Hematopoietic multipotent progenitor cell treated with erythropoietin and hydrocortisone succinate and interleukin-3 and kit ligand, for 15 days (in vitro differentiated cells): ENCODE measurements at regions not wholly inside any gene's neighbourhood (a gene's known extent, or its start where the extent isn't known, plus 50 kb on each side); places are given as distances from the start of the nearest gene placed in this dataset.
"Not testable (repeated sequence)": the region's sequence is repeated elsewhere in the genome, so short reads cannot be mapped to it uniquely, and the experiment has no call there.

Experiments used
- DNase-seq: peaks from one replicate; pipeline ENCODE4 v3.0.0-alpha.2; 2015; ENCODE audit warnings: low spot score

GRCh38 chr6:49097664-49098063 lies 365.4 kb downstream of the MMUT start:
- DNase-seq, result not testable (repeated sequence)

- no peak for DNase-seq
Measured at GRCh38 chr6:49097116-49097515, 365.9 kb downstream of the MMUT start.

DNA sequence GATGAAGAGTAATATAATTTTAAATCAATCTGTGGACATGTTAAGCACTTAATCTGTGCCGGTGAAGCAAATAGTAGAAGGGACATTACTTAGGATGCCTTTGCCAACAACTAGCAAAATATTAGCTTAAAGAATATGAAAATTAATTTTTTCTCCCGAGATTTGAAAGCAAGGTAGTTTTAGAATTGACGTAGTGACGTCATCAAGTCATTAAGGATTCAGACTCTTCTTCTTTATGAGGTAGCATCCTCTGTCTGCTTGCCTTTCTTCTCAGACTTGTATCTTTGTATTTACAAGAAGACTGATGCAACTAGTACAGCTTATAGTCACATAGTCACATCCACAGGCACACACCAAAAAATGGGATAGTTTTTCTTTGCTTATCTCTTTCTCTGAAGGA lies 374.4 kb downstream of the MMUT start:
- DNase-seq, result no peak

DNA sequence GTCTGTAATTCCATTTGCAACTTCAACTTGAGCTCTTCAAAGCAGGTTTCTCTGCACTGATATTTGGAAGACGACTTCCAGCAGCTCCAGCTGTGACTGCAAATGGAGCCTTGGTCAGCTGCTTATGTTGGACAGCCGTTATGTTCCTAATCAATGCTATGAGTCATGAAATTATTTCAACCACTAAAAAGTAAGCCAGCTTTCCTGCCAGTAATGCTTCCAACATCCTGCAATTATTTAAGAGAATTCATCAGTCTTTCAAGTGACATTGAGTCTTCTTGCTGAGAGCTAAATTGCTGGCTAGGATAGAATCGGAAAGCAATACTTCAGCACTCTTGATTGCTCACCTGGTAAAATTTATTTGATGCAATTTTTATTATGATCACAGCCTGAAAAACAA lies 375.7 kb downstream of the MMUT start:
- DNase-seq, result no peak

- DNase-seq, result no peak
Measured at GRCh38 chr6:49082611-49083010, 380.4 kb downstream of the MMUT start.

- DNase-seq, result no peak
Measured at GRCh38 chr6:49072885-49073620, 390.0 kb downstream of the MMUT start.

DNA sequence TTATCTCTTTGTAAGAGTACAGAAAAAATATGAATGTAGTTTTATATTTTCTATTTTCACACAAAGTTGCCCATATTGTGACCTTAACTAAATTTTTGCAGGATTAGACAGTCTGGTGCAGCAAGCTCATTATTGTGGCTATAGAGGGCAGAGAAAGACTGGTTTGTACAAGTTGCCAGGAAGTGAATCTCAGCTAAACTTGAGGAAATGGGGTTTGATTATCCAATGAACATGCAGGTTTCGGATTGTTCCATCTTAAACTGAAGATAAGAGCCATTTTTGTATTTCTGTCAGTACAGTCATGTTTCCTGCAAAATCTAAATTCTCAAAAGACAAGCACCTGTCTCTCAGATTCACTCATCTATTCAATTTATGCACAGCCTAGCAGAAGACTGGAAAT lies 390.9 kb downstream of the MMUT start:
- DNase-seq, result no peak

DNA sequence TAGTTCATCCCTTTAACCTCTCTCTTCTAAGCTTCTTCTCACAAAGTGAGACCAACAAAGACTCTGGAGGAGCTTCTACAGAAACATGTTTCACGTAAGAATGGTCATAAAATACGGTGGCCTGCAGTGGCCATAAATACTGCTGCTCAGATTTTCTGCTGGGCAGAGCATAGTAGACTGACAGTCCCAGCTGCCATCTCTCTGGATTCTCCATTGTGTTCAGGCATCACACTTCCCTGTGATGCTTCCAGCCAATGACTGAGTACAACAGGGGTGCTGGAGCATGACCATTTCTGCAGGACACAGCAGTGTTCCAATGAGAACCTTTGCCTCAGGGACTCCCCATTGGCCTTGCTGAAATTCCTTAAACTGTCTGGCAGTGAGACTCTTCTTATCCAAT lies 392.6 kb downstream of the MMUT start:
- DNase-seq, result no peak

GRCh38 chr6:49054311-49054710 lies 408.7 kb downstream of the MMUT start:
- DNase-seq, result no peak

- no peak for DNase-seq
Measured at GRCh38 chr6:49052901-49053300, 410.2 kb downstream of the MMUT start.

DNA sequence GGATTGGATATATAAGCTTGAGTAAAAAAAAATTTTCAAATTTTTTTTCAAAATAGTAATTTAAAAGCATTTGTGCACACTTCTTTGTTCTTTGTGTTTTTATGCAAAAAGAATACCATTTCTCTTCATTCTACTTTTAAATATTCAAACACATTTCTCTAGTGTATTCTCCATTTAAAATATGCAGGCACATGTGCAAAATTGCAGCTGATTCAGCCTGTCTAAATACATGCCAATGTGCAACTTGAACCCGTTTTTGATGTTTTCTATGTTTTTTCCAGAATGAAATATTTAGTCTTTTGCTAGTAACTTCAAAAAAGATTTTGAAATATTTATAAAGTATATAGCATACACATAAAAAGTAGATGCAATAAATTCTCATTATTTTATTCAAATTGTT lies 411.8 kb downstream of the MMUT start:
- DNase-seq, result no peak

DNA sequence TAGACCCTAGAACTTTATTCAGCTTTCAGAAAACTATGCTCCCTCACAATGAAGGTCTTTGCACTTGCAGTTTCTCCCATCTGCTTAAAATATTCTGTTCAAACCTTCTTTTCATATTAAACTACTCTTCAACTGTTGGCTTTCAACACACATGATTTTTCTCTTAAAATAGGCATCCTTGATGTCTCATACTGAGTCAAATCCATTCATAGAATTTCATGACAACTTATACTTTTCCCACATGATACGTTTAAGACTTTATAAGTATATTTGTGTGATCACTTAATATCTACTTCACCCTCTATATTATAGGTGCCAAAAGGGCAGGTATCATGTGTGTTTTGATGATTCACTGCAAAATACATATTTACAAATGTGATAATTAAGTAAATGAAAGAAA lies 412.5 kb downstream of the MMUT start:
- no peak for DNase-seq

DNA sequence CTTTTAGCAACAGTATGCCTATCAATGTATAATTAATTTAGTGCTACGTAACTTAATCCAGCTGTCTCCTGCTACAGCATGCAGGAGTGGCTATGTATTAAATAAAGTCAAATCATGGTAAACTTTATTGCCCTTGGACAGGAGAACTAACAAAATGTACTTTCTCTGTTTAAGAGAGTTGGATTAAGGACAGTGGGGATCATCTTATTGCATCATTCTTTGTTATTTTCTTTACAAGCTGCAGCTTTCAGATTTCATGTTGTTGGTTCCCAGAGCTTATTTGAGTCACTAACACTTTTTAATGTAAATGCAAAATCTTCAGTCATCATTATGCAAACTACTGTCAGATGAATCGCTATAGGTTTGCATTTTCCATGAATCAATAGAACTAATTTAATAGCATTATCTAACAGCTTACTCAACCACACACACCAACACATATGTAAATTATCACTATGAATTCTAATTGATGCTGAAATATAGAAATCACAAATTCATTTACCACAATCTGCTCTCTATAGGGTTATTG lies 424.7 kb downstream of the MMUT start:
- no peak for DNase-seq

DNA sequence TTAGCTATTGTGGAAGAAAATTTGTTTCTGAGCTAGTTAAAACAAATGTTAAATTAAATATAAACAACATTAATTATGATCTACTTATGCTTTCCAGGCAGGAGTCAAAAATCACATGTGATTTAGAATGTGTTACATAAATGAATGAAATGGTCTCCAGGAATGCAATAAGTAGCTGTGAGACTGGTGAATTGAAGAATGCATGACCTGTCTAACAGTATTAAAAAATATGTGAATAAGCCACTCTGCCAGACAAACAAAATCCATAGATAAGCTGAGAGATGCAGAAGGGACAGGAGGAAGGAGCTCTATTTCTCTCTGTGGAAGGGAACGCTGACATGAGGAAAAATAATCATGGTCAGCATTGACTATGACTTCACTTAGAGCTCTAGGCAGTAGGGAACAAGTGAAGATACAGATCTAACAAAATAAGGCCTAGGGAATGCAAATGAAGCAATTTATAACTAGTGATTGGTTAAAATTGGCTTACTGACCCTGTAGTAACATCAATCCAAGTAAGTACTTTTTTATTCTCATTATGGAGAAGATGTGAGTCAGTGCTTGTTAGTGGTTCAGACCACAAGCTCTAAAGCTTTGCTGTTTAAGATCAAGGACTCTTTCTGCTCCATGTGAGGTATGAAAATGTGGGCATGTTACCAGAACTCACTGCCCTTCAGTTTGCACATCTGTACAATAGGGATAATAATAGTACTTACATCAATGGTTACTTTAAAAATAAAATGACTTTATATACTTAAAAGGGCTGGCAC lies 432.6 kb downstream of the MMUT start:
- DNase-seq, result no peak

DNA sequence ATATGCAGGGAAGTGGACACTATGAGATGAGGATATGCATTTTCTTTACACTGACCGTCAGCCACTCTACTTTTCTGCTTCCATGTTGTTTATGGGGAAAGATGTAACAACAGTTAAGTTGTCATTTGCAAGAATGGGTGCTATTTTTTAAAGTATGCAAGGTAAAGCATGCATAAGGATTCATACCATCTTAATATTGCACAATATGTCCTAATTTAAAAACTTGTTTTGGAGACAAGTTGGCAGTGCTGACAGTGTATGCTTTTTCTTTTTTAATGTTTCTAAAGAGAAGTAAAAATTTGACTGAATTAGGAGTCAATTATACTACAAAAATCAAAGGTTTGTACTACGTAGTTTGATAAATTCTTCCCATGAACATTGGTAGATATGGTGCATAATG lies 435.4 kb downstream of the MMUT start:
- no peak for DNase-seq

GRCh38 chr6:49025273-49026240 lies 437.5 kb downstream of the MMUT start:
- DNase-seq, result no peak

DNA sequence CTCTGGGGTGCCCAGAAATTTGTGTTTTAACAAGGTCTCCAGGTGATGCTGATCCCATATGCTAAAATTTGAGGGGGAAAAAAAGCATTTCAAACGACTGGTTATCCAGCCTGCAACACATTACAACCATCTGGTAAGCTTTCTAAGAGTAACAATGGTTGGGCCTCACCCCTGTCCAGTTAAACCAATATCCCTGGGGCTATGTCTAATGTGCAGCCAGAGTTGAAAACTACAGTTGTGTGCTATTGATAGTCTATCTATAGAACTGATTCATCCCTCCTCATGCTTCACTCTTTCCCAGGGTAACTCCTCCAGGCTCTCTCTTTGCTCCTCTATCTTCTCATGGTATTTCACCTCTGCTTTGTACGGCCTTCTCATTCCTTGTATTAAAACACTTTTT lies 458.3 kb downstream of the MMUT start:
- no peak for DNase-seq

DNA sequence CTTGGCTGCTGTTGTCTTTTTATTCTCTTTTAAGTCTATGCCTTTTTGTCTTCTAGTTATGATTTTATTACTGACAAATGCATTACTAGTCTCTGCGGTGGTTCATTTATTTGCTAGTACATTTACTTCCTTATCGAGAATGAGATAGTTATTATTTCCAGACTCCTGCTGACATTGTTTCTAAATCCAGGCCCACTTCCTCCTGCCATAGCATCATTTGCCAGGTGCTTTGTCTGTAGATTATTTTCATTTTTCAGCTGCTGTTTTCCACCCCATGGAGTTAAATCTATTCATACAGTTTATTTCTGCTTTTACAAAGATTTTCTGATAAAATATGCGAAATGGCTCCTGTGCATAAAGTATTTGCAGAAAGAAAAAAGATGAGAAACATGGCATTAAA lies 459.7 kb downstream of the MMUT start:
- no peak for DNase-seq

DNA sequence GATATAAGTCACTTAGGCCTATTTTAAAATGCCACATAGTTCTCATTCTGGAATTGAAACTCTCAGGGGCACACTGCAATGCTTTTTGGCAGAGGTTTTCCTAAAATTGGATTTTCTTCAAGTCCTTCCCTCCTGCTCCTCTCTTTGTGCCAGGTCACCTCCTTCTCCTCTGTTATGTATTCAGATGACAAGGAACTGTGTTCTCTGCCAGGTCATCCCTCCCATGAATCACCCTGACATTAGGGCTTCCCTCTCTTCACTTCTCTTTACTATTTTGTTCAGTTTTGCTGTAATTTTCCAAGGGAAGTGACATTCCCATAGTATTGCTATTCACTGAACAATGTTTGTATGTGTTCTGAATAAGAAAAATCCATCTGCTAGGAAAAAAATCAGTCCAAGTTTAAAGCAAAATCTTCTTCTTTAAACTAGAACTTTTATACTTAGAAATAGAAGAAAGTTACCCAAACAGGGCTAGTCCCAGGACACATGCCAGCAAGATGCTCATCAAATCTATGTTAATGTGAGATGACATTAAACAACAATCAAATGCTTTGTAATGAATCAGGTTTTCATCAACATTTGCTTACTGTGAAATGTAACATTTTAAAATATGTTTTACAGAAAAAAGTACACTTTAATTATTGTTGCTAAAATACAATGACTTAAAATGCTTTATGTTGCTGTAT lies 461.1 kb downstream of the MMUT start:
- DNase-seq, result no peak

DNA sequence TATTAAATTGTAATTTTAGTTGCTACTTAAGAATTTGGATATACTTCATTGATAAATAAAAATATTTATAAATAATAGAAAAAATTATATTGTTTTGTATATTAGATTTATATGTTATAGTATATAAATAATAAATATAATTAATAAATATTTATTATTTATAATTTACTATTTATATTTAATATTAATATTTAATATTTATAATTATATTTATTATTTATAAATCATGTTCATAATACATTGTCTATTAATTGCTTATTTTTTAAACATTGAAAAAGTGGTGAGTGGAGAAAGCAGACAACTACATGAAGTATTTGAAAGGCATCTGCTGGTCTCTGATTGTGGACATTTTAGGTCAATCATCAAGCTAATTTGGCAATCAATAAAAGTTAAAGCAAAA lies 464.5 kb downstream of the MMUT start:
- DNase-seq, result no peak

DNA sequence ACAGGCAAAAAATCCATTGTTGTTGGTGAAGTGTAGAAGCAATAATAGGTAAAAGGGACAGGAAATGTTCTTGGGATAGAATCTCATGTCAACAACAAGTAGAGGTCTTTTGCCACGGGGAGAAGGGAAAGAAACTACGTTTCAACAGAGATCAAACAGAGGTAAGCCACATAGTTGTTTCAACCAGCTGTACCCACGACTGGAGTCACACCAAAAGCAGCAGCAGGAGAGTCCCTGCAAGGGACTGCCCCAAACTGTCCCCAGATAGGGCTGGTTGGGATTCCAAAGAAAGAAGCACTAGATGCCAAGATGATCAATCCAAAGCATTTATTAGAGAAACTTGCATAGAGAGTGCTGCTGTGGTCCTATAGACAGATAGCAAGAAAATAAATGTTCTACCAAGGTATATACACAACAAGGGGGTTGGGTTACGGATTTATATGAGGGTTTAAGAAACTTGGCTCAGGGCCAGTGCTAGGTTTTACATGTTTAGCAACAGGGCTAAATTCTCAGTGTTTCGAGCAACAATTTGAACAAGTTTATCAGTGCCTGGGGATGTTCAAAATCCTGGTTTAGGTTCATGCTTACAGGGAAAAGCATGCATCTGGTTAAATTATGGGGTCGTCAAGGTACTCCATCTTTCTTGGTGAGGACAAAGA lies 466.5 kb downstream of the MMUT start:
- no peak for DNase-seq
